HG03108 (cell line): ENCODE measurements at regions not wholly inside any gene's neighbourhood (a gene's known extent, or its start where the extent isn't known, plus 50 kb on each side); places are given as distances from the start of the nearest gene placed in this dataset.
"Not testable (repeated sequence)": the region's sequence is repeated elsewhere in the genome, so short reads cannot be mapped to it uniquely, and the experiment has no call there.

Experiments
- ATAC-seq: cut with Tn5 transposase; IDR thresholded peaks from one replicate; pipeline ENCODE4 v1.9.1; 2021; ENCODE audit warnings: moderate library complexity; ENCODE audit not compliant: unreplicated experiment

- no peak for ATAC-seq
Observed at GRCh38 chr10:64277536-64277935, 756.3 kb downstream of the REEP3 start.

GRCh38 chr10:64283621-64284020 lies 762.4 kb downstream of the REEP3 start:
- ATAC-seq: no peak

- ATAC-seq: no peak
Observed at GRCh38 chr10:64286533-64286932, 765.3 kb downstream of the REEP3 start.

- no peak for ATAC-seq
Observed at GRCh38 chr10:64288404-64288803, 767.2 kb downstream of the REEP3 start.

GRCh38 chr10:64303566-64303965 lies 782.4 kb downstream of the REEP3 start:
- no peak for ATAC-seq

DNA sequence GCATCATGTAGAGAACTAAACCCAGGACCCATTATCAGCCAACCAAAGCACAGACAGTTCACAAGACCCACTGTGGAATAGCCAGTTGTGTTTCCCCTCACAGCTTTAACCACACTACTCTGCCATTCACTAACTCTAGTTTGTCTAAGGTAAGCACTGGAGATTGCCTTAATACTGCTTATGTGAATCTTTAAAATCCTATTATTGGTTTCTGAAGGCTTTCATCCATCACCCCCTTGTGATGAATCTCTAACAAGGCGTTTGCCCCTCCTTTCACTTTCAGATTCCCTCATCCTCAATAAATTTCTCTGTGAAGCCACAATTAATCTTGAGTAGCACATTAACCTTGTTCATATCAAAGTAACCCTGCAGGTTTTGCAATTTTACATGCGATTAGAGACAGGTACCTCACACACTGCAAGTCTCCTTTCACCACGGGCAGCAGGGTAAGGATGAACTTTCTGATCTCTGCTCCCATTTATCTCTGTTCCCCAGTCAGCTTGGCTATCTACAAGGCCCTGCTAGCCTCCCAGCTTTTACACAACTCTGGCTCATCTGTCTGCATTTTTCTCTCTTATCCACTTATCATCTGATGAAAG lies 785.6 kb downstream of the REEP3 start:
- ATAC-seq: no peak

- no peak for ATAC-seq
Observed at GRCh38 chr10:64312876-64313275, 791.7 kb downstream of the REEP3 start.

GRCh38 chr10:64313967-64314366 lies 792.8 kb downstream of the REEP3 start:
- ATAC-seq: no peak

DNA sequence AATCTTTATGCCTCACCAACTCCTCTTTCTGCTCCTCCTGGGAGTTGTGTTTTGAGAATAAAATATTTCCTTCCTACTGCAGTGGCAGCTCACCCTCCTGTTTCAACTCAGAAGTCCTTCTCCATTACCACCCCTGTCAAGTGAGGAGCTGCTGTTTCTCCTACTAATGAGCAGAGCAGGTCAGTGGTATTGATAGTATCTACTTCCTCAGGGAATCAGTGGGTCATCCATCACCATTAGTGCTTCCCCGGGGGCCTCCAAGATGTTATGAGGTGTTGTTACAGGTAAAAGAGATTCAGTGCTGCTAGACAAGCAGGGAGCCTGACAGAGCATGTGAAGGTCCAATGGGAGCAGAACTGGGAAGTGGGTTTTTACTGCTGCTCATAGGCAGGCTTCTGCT lies 795.2 kb downstream of the REEP3 start:
- no peak for ATAC-seq

GRCh38 chr10:64316833-64317232 lies 795.6 kb downstream of the REEP3 start:
- ATAC-seq: no peak

DNA sequence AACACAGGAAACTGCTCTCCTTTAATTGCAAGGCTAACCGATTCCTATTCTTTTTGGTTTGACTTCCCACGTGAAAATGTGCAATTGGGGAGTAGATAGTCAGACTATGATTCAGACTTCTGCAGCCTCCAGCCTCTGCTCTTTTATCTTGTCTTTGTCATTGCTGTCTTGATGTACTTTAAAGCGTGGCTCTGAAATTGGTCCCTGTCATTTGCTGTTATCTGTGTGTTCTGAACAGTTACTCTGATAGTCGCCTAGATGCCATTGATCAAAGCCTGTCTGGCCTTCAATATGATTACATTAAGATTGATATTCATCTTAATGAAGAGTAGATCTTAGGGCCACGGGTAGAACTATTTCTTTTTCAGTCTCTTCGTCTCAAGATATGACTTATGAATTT lies 799.2 kb downstream of the REEP3 start:
- no peak for ATAC-seq

GRCh38 chr10:64329510-64329909 lies 808.3 kb downstream of the REEP3 start:
- no peak for ATAC-seq

- no peak for ATAC-seq
Observed at GRCh38 chr10:64332551-64332950, 811.4 kb downstream of the REEP3 start.

DNA sequence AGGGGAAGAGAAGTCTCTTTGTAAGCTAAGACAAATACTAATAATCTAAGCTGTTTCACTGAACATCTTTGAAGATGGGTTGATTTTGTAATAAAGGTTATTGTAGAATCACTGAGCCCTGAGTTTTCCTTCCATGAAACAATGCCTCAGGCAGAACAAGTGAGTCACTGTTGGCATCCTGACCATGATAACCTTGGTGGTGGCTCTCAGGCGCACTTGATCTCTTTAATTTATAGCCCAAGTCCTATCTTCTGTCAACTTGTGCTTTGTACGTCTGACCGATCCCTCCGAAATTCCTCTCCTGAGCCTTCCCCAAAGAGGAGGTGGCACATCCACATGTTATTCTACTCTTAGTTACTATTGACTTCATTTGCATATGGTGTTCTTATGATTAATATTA lies 812.9 kb downstream of the REEP3 start:
- no peak for ATAC-seq

- ATAC-seq: no peak
Observed at GRCh38 chr10:64344211-64344610, 823.0 kb downstream of the REEP3 start.

GRCh38 chr10:64345856-64346255 lies 824.7 kb downstream of the REEP3 start:
- no peak for ATAC-seq

- no peak for ATAC-seq
Observed at GRCh38 chr10:64346389-64346788, 825.2 kb downstream of the REEP3 start.

GRCh38 chr10:64350665-64351064 lies 829.5 kb downstream of the REEP3 start:
- ATAC-seq: no peak

- ATAC-seq: no peak
Observed at GRCh38 chr10:64358907-64359306, 837.7 kb downstream of the REEP3 start.

- ATAC-seq: not testable (repeated sequence)
Observed at GRCh38 chr10:64360240-64360639, 839.0 kb downstream of the REEP3 start.

- no peak for ATAC-seq
Observed at GRCh38 chr10:64363687-64364086, 842.5 kb downstream of the REEP3 start.

DNA sequence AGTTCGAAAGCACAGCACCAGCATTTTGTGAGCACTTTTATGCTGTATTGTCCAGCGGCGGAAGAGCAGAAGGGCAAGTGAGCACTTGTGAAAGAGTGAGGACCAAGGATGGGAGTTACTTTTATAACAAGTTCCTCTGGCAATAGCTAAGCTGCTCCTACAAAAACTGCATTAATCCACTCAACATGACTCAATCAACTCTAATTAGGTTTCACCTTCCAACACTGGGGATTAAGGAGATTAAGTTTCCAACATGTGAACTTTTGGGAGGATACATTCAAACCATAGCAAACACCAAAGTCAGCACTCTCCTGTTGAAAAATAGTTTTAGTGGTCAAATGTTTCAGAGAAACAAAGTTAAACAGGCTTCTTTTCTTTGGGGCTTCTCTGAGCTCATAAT lies 844.5 kb downstream of the REEP3 start:
- no peak for ATAC-seq

DNA sequence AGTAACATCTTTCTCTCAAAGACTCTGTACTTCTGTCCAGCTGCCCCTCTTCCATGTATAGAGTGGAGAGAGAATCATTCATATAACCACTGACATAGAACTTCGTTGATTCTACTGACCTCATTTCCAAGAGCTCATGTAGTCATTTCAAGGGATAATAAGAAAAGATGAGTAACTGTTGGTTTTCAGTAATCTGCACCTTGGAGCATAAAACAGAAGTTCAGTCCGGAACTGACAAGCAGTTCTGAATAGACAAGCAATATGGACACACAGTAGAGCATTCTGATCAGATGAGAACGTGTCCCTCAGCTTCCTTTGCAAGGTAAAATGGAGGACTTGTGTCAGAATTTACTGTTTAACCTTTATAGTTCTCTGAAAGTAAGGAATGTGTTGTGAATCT lies 847.1 kb downstream of the REEP3 start:
- ATAC-seq: no peak
